ENCODE measurements at regions not wholly inside any gene's neighbourhood (a gene's known extent, or its start where the extent isn't known, plus 50 kb on each side); places are given as distances from the start of the nearest gene placed in this dataset.

DNA sequence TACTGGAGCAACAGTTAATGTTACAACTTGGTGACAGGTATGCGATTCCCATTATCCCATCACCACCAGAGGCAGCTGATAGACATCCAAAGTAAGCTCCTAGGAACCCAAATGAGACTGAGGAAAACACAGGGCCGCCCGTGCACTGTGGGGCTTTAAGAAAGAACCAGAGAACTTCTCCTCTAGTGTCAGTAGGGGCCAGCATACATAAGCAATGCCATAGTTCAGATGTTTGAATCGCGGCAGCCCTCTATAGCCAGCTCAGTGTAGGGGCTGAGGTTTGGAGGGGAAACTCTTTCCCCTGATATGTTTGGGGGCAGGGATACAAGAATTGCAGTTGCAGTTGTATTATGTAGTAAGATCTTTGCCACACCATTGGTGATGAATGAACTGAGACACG is 593.3 kb upstream of the NCAM2 start:
- H3K4me3 ChIP-seq (ENCODE audit: low read depth, low read length): no peak overlapping the region
- H3K27ac ChIP-seq: no peak overlapping the region
- TF ChIP-seq, protein P1, sequence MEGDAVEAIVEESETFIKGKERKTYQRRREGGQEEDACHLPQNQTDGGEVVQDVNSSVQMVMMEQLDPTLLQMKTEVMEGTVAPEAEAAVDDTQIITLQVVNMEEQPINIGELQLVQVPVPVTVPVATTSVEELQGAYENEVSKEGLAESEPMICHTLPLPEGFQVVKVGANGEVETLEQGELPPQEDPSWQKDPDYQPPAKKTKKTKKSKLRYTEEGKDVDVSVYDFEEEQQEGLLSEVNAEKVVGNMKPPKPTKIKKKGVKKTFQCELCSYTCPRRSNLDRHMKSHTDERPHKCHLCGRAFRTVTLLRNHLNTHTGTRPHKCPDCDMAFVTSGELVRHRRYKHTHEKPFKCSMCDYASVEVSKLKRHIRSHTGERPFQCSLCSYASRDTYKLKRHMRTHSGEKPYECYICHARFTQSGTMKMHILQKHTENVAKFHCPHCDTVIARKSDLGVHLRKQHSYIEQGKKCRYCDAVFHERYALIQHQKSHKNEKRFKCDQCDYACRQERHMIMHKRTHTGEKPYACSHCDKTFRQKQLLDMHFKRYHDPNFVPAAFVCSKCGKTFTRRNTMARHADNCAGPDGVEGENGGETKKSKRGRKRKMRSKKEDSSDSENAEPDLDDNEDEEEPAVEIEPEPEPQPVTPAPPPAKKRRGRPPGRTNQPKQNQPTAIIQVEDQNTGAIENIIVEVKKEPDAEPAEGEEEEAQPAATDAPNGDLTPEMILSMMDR (IDR thresholded peaks at IDR 0.05; ENCODE audit: low read depth, low read length, missing control alignments): no peak
- no peaks in the 10 kb centered on the region for H3K27me3 ChIP-seq (replicated peaks)
- in situ Hi-C loops (cut with HindIII; ENCODE audit: low pct_ligation_motif_present, low sequenced_read_pairs): no loop called here
- no peaks in the 10 kb centered on the region for H3K36me3 ChIP-seq (replicated peaks)
- DNase-seq: no peak

DNA sequence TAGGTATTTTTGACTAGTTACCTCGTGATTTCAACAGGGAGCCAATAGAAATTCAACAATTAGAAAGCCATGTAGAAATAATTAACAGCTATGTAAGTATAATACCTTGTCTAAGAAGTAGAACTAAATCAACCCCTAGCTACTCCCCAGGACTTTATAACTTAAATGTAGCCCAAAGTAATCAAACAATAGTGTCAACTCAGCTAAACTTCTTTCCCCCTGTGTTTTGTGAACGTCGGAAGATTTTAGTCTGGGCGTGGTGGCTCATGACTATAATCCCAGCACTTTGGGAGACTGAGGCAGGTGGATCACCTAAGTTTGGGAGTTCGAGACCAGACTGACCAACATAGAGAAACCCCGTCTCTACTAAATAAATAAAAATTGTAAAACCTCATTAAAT is 579.9 kb upstream of the NCAM2 start:
- in situ Hi-C loops (cut with HindIII; ENCODE audit: low pct_ligation_motif_present, low sequenced_read_pairs): no loop called here
- no peak overlapping the region for H3K27ac ChIP-seq
- H3K27me3 ChIP-seq (replicated peaks): no peaks in the 10 kb centered on the region
- no peak overlapping the region for H3K4me3 ChIP-seq (ENCODE audit: low read depth, low read length)
- no peak for DNase-seq
- H3K36me3 ChIP-seq (replicated peaks): no peaks in the 10 kb centered on the region
- TF ChIP-seq, protein P1 (IDR thresholded peaks at IDR 0.05; ENCODE audit: low read depth, low read length, missing control alignments): no peak

DNA sequence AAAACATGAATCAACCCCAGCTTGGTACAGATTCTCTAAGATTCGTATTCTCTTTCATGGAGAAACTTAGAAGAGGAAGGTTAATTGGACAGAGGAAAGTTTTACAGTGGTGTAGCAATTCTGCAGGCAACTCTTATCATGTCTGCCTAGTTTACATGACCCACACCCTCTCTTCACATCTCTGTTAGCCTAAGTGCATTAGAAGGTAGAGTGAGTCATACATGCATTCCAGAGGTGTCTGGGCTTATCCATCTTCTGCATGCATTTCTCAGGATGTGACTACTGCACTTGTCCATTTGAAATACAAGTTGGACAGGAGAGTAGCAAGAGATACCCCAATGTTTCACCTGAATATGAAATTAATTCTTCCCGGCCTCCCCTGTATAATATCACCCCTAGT is 578.4 kb upstream of the NCAM2 start:
- Histone ChIP-seq H3K27me3 (replicated peaks) (no peaks in the 10 kb centered on the region), H3K36me3 (replicated peaks) (no peaks in the 10 kb centered on the region), H3K27ac (no peak overlapping the region), H3K4me3 (ENCODE audit: low read depth, low read length) (no peak overlapping the region)
- in situ Hi-C loops (cut with HindIII; ENCODE audit: low pct_ligation_motif_present, low sequenced_read_pairs): no loop called here
- DNase-seq: no peak
- TF ChIP-seq, protein P1 (IDR thresholded peaks at IDR 0.05; ENCODE audit: low read depth, low read length, missing control alignments): no peak

DNA sequence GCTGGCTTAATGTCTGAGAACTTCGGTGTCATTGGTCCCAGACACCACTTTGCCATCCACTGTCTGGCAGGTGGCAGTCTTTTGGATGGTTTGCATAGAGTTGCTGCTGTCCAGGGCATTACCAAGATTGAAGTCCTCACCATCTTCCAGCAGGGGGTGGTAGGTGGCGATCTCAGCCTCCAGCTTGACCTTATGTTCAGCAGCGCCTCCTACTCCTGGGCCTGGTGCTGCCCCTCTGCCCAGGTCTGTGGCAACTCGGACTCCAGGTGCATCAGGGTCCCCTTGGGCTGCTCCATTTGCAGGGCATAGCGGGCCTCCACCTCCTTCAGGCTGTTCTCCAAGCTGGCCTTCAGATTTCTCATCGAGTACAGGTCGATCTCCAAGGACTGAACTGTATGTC is 573.3 kb upstream of the NCAM2 start:
- Histone ChIP-seq H3K4me3 (ENCODE audit: low read depth, low read length) (no peak overlapping the region), H3K36me3 (replicated peaks) (no peaks in the 10 kb centered on the region), H3K27ac (no peak overlapping the region), H3K27me3 (replicated peaks) (no peaks in the 10 kb centered on the region)
- DNase-seq: no peak
- TF ChIP-seq, protein P1 (IDR thresholded peaks at IDR 0.05; ENCODE audit: low read depth, low read length, missing control alignments): no peak
- in situ Hi-C loops (cut with HindIII; ENCODE audit: low pct_ligation_motif_present, low sequenced_read_pairs): no loop called here

DNA sequence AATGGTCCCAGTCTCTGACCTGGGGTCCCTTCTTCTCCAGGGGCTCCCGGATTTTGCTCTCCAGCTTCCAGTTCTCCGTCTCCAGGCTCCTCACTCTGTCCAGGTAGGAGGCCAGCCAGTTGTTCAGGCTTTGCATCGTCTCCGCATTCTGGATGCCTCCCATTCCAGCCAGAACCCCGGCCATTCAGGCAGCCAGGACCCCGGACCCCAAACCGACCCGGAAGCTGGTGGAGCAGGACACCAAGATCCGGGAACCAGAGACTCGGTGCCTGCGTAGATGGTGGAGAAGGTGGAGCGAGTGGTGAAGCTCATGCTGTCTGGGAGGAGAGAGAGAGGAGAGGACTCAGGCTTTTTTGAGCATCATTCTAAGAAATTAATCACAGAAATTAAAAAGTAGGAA is 572.4 kb upstream of the NCAM2 start:
- TF ChIP-seq, protein P1 (IDR thresholded peaks at IDR 0.05; ENCODE audit: low read depth, low read length, missing control alignments): no peak
- H3K27ac ChIP-seq: no peak overlapping the region
- in situ Hi-C loops (cut with HindIII; ENCODE audit: low pct_ligation_motif_present, low sequenced_read_pairs): no loop called here
- no peaks in the 10 kb centered on the region for H3K36me3 ChIP-seq (replicated peaks)
- H3K27me3 ChIP-seq (replicated peaks): no peaks in the 10 kb centered on the region
- no peak for DNase-seq
- H3K4me3 ChIP-seq (ENCODE audit: low read depth, low read length): no peak overlapping the region

DNA sequence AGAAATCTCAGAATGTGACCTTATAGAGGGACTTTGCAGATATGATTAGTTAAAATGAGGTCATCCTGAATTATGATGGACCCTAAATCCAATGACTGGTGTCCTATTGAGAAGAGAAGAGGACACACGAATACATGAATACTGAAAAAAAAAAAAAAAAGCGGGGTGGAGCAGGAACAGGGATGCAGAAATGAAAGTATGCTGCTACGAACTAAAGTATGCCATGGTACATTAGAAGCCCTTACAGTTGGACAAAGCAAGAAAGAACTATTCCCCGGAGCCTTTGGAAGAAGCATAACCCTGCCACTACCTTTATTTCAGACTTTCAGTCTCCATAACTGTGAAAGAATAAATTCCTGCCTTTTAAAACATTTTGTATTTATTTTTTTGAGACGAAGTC is 557.9 kb upstream of the NCAM2 start:
- no peak overlapping the region for H3K27ac ChIP-seq
- in situ Hi-C loops (cut with HindIII; ENCODE audit: low pct_ligation_motif_present, low sequenced_read_pairs): no loop called here
- no peak for DNase-seq
- no peaks in the 10 kb centered on the region for H3K36me3 ChIP-seq (replicated peaks)
- no peaks in the 10 kb centered on the region for H3K27me3 ChIP-seq (replicated peaks)
- no peak overlapping the region for H3K4me3 ChIP-seq (ENCODE audit: low read depth, low read length)
- TF ChIP-seq, protein P1 (IDR thresholded peaks at IDR 0.05; ENCODE audit: low read depth, low read length, missing control alignments): no peak
